ENCODE measurements at regions not wholly inside any gene's neighbourhood (a gene's known extent, or its start where the extent isn't known, plus 50 kb on each side); places are given as distances from the start of the nearest gene placed in this dataset.

GRCh38 chr17:62906881-62907280, 59.2 kb upstream of the TANC2 start:
- Mint-ChIP-seq H3K36me3 (ENCODE audit: low read depth) (no peaks in the 10 kb centered on the region), H3K27me3 (ENCODE audit: low read depth) (no peaks in the 10 kb centered on the region), H3K4me1 (ENCODE audit: low read depth) (no peaks in the 10 kb centered on the region), H3K4me3 (ENCODE audit: unreplicated experiment) (no peak overlapping the region), H3K9me3 (ENCODE audit: low read depth) (peaks cover 3% of the 10 kb centered on the region), H3K27ac (ENCODE audit: unreplicated experiment) (no peak overlapping the region)
- no peak for DNase-seq (ENCODE audit: low spot score)
- TF ChIP-seq, protein P1, sequence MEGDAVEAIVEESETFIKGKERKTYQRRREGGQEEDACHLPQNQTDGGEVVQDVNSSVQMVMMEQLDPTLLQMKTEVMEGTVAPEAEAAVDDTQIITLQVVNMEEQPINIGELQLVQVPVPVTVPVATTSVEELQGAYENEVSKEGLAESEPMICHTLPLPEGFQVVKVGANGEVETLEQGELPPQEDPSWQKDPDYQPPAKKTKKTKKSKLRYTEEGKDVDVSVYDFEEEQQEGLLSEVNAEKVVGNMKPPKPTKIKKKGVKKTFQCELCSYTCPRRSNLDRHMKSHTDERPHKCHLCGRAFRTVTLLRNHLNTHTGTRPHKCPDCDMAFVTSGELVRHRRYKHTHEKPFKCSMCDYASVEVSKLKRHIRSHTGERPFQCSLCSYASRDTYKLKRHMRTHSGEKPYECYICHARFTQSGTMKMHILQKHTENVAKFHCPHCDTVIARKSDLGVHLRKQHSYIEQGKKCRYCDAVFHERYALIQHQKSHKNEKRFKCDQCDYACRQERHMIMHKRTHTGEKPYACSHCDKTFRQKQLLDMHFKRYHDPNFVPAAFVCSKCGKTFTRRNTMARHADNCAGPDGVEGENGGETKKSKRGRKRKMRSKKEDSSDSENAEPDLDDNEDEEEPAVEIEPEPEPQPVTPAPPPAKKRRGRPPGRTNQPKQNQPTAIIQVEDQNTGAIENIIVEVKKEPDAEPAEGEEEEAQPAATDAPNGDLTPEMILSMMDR (IDR thresholded peaks at IDR 0.05): no peak

GRCh38 chr17:62905233-62905632, 60.8 kb upstream of the TANC2 start:
- Mint-ChIP-seq H3K27me3 (ENCODE audit: low read depth) (no peaks in the 10 kb centered on the region), H3K27ac (ENCODE audit: unreplicated experiment) (no peak overlapping the region), H3K4me3 (ENCODE audit: unreplicated experiment) (no peak overlapping the region), H3K9me3 (ENCODE audit: low read depth) (no peaks in the 10 kb centered on the region), H3K4me1 (ENCODE audit: low read depth) (no peaks in the 10 kb centered on the region), H3K36me3 (ENCODE audit: low read depth) (no peaks in the 10 kb centered on the region)
- TF ChIP-seq, protein P1 (IDR thresholded peaks at IDR 0.05): no peak
- no peak for DNase-seq (ENCODE audit: low spot score)

DNA sequence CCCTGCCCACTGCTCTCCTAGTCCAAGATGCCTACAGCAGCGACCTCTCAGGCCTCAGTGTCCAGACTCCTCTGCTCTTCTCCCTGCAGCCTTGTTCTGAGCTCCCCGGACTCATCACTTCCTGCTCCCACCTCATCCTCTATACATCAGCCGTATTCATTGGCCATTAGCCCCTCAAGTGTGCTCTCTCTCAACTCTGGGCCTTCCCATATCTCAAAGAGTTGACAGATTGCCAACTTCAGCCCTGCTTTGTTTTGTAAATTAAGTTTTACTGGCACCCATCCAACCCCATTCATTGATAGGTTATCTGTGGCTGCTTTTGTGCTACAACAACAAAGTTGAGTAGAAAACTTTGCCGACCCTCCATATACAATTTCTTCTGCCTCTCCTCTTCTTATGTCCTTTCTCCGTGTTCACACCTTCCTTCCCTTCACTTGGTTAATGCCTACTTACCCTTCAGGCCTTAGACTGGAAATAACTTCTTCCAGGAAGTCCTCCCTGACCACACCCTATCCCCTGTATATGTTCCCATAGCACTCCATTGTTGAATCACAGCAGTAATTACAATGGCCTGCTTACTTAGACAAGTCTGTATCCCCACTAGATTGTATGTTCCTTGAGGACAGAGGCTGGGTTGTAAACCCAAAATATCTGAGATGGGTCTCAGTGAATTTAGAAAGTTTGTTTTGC, 63.4 kb upstream of the TANC2 start:
- Mint-ChIP-seq H3K4me1 (ENCODE audit: low read depth) (peaks cover 10% of the 10 kb centered on the region), H3K4me3 (ENCODE audit: unreplicated experiment) (no peak overlapping the region), H3K27me3 (ENCODE audit: low read depth) (no peaks in the 10 kb centered on the region), H3K36me3 (ENCODE audit: low read depth) (no peaks in the 10 kb centered on the region), H3K9me3 (ENCODE audit: low read depth) (no peaks in the 10 kb centered on the region), H3K27ac (ENCODE audit: unreplicated experiment) (no peak overlapping the region)
- TF ChIP-seq, protein P1 (IDR thresholded peaks at IDR 0.05): no peak
- no peak for DNase-seq (ENCODE audit: low spot score)

GRCh38 chr17:62901544-62901943, 64.5 kb upstream of the TANC2 start:
- TF ChIP-seq, protein P1 (IDR thresholded peaks at IDR 0.05): no peak
- Mint-ChIP-seq H3K4me3 (ENCODE audit: unreplicated experiment) (no peak overlapping the region), H3K36me3 (ENCODE audit: low read depth) (no peaks in the 10 kb centered on the region), H3K27ac (ENCODE audit: unreplicated experiment) (no peak overlapping the region), H3K9me3 (ENCODE audit: low read depth) (no peaks in the 10 kb centered on the region), H3K4me1 (ENCODE audit: low read depth) (peaks cover 19% of the 10 kb centered on the region), H3K27me3 (ENCODE audit: low read depth) (no peaks in the 10 kb centered on the region)
- DNase-seq (ENCODE audit: low spot score): no peak

GRCh38 chr17:62900096-62900495, 65.9 kb upstream of the TANC2 start:
- Mint-ChIP-seq H3K4me1 (ENCODE audit: low read depth) (peaks cover 25% of the 10 kb centered on the region), H3K27ac (ENCODE audit: unreplicated experiment) (no peak overlapping the region), H3K27me3 (ENCODE audit: low read depth) (no peaks in the 10 kb centered on the region), H3K9me3 (ENCODE audit: low read depth) (no peaks in the 10 kb centered on the region), H3K36me3 (ENCODE audit: low read depth) (no peaks in the 10 kb centered on the region), H3K4me3 (ENCODE audit: unreplicated experiment) (no peak overlapping the region)
- TF ChIP-seq, protein P1 (IDR thresholded peaks at IDR 0.05): no peak
- DNase-seq (ENCODE audit: low spot score): no peak
